Activated gamma-delta T cell treated with Interleukin-2 at 50 U/mL for 16 hours (primary cell): ENCODE measurements at regions not wholly inside any gene's neighbourhood (a gene's known extent, or its start where the extent isn't known, plus 50 kb on each side); places are given as distances from the start of the nearest gene placed in this dataset.
"Not testable (repeated sequence)": the region's sequence is repeated elsewhere in the genome, so short reads cannot be mapped to it uniquely, and the experiment has no call there.

Experiments
- DNase-seq: peaks from one replicate; pipeline ENCODE4 v3.0.0-alpha.2; 2020

- DNase-seq: no peak
Measured at GRCh38 chr15:91356083-91356482, 256.0 kb downstream of the SV2B start.

DNA sequence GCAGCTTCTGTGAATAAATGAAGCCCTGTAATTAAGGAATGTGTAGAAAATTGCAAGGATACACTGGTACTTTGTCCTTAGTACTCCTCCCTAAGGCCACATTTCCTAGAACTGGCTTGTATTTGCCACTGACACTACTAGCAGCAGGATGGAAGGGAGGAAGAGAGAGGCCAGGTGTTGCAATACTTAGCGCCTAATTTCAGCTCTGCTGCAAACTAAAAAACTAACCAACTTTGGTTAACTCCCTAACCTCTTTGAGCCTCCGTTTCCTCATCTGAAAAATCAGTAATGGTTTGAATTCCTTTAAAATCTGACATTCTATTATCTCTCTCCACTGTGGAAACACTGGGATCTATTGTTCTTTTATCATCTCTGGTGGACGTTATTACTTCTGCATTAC lies 257.0 kb downstream of the SV2B start:
- DNase-seq: no peak

DNA sequence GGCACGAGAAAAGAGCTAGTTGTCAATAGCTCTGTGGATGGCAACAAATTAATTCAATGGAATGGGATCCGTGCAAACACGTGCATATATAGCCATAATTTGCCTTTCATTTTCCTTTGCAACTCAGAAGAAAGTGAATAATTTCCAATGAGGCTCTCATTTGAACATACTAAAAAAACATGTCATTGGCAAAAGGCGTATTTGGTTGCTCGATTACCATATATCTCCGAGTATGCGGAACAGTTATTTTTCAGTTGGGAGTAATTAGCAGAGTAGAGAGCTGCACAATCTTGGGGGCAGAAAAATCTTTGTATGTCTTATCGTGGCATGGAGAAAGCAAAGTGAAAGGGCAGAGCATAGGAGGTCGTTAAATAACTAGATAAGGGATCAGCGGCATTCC lies 257.4 kb downstream of the SV2B start:
- no peak for DNase-seq

DNA sequence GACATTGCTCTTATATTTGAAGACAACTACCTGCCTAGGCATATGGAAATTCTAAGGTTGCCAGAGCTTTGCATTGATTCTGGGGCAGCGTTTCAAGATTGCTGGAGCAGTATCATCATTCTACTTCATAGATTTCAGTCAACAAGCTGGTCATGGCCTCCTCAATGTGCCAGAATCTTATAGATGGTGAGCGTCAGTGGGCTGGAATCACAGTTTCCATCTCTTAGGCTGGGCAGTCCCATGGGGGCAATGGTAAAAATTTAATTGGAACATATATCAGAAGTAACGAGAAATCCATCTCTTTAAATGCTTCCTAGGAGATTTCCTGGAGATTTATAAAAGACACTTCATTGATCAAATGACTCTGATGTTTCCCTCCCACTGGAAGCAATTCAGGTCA lies 258.3 kb downstream of the SV2B start:
- DNase-seq: no peak

DNA sequence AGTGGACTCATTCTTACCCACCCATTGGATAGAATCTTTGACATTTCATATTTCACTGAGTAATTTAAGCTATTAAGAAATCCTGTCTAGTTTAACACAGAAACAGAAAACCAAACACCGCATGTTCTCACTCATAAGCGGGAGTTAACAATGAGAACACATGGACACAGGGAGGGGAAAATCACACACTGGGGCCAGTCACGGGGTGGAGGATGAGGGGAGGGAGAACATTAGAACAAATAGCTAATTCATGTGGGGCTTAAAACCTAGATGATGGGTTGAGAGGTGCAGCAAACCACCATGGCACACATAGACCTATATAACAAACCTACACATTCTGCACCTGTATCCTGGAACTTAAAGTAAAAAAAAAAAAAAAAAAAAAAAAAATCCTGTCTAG lies 261.6 kb downstream of the SV2B start:
- DNase-seq: not testable (repeated sequence)

DNA sequence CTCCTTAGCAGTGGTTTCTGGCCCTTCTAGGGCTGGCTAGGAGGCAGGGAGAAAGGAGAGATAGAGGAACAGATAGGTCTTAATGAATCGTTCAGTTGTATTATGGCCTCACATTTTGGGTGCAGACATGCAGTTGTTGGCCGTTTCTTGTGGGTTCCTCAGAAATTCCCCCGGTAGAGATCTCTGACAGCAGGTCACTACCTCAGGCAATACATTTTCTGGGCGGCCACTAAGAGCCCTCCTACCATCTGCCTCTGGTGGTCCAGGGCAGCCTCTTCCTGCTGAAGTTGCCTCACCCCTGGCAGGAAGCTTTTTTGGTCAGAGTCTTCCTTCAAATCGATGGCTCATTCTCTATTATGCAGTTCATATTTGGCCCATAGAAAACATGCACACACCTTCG lies 266.1 kb downstream of the SV2B start:
- no peak for DNase-seq

DNA sequence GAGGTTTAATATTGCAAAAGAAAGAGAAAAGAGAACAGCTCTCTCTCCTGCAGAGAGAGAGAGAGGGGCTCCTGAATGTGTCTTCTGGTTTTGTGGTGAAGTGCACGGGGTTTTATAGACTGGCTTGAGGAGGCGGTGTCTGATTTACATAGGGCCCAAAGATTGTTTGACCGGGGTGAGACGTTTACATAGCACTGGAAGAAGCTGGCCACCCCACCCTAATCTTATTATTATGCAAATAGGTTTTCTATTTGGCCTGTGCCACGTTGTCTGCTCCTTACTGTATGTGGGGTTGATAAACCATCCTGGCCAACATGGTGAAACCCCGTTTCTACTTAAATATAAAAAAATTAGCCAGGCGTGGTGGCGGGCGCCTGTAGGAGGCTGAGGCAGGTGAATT lies 268.6 kb downstream of the SV2B start:
- DNase-seq: no peak

DNA sequence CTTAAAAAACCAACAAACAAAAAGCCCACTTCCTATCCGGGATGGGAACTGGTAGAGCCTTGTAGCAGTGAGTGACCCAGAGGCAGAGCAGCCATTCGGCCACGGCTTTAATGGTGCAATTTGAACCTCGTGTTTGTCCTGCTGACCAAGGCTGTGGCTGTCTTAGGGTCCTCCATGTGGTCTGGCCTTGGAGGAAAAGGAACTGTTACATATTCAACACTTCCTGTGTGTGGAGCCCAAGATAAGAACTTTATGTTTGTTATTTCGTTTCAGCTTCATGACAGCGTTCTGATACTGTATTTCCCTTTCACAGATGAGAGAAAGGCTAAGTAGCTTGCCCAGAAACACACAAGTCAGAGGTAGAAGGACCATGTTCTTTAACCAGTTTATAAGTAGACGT lies 269.8 kb downstream of the SV2B start:
- no peak for DNase-seq

GRCh38 chr15:91371345-91371744 lies 271.3 kb downstream of the SV2B start:
- DNase-seq: not testable (repeated sequence)

- no peak for DNase-seq
Measured at GRCh38 chr15:91374336-91374735, 274.3 kb downstream of the SV2B start.

DNA sequence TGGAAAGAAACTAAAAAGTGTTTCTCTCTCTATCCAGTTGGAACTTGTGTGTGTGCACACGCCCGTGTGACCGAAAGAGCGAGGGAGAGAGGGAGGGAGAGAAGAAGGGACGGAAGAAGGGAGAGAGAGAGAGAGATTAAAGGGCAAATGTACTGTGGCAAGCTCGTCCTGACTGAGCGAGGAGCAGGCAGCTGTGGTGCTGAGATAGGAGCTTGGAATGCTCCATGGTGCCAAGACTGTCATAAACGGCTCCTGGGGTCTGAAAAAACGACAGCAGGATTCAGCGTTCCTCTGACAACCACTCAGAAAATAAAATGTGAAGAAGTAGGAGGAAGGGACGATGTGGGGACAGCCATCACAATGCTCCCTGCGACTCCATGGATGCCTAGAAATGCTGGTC lies 276.0 kb downstream of the SV2B start:
- no peak for DNase-seq

- DNase-seq: no peak
Measured at GRCh38 chr15:91380114-91380513, 280.1 kb downstream of the SV2B start.

DNA sequence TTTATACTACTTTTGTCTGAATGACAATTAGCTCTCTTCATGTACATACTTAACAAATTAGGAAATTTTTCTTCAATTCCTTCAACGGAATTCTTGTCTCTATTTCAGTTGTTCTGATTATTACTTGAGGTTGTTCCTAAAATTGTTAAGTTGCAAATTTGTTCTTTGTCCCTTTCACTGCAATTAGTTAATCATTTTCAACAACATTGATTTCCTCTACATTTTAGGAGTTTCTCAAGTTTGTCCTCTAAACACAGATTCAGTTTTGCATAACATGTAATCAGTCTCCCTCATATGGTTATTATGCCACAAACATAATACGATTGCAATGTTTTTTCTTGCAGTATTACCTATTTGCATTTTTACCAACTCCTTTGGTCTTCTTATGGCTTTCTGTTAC lies 283.5 kb downstream of the SV2B start:
- DNase-seq: no peak

DNA sequence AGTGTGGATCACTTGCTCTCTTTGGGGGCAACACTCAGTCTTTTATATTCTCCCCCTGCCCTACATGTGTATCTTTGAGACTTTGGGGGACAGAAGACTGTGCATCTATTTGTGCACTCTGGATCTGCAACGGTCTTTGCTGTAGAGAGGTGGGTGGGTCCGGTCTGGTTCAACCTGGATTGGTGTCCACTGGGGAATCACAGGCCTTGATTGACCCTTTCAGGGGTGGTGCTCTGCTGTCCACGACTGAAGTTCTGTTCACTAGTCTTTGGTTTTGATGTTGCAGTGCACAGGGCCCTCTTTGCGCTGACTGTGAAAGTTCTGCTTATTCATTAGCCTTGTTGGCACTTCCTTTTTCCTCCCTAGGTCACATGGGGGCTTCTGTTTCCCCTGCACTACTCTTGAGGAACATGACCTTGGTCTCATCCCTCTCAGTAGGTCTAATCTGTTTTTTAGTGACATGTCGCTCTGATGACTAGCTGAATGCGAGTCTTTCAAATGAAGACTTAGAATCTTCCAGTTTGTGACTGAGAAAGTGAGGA lies 284.2 kb downstream of the SV2B start:
- no peak for DNase-seq

DNA sequence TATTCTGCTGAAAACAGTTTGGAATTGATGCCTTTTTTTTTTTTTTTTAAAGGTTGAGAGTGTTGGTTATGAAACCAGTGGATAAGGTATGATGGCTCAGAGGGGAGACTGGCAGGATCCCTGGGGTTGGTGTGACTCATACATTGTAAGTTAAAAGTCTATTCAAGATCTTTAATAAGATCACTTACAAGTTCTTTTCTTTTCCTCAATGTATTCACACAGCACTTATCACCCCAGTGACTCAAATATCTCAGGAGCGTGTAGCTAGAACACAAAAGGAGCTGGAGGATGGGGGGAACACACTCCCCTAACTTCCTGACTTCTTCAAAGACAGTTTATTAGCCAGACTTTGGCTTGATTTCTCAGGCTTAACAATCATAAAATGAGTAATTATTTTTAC lies 285.3 kb downstream of the SV2B start:
- DNase-seq: no peak

GRCh38 chr15:91393186-91393585 lies 293.1 kb downstream of the SV2B start:
- no peak for DNase-seq

DNA sequence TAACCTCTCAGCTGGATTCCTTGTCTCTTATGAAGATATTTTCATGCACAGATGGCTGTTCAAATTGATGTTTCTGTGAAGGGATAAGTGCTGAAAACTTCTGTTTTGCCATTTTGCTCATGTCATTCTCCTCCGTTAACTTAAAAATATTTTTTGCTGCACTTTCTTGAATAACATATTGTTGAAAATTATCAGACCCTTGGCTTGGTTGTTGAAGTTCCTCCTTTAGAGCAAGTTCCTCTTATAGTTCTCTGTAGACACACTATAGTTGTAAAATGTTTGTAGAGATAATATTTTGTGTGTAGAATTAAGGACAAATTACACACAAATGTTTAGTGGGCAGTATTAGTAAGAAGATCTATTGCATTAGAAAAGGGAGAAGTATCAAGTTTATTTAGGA lies 300.4 kb downstream of the SV2B start:
- DNase-seq: no peak

GRCh38 chr15:91407269-91407889 lies 307.3 kb downstream of the SV2B start:
- no peak for DNase-seq

DNA sequence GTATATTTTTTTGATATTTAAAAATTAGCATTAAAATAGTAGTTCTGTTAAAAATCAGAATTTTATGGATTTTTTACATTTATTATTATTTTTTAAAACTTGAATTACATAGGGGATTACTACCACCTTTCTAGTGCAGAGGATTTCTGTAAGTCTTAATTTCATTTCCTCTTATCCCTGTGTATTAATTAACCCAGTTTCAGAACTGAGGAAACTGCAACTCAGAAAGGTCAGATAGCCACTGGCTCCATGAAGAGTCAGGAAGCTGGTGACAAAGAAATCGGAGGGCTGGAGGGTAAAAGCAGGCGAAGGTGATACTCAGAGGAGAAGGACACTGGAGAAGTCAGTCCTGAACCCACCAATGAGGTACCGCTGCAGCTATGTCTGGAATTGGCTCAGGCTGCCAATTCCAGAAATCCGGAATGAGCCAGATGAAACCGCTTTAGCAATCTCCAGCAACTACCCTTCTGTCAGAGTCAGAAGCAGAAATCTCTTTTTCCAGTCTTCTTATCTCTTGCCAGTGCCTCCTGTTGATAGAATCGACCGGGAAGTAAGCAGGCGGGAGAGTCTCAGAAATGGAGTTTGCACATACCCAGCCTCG lies 308.5 kb downstream of the SV2B start:
- no peak for DNase-seq

DNA sequence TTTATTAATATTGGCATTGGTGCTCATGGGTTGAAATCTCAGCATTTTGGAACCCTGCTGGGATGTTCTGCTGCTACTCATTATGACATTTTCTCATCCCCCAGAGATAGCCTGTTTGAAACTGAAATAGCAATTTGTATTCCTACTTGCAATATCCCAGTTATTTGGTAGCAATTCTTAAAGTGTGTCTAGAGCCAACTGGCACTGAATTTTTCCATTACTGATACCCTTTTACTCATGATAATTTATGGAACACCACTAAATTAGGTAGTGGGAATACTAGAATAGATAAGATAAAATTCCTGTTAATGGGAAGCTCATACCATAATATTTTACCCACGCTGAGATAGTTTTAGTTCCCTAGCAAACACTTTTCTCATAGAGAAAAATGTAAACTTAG lies 309.3 kb downstream of the SV2B start:
- DNase-seq: no peak

DNA sequence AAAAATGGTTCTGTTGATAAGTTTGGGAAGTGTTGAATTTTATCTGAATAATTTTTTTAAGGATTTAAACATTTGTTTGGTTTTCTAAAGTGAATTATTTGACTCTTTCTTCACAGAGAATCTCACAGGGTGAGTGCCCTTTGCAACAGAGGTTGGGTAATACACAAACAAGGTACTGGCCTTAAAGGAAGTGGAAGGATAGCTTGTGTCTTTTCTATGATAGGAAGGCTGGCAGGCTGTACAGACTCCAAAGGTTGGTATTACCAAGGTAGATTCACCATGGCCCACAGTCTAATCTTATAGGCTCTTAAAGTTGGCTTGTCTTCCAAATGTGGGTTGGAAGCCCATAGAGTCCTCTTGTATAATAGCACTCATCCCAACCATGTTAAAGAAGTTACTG lies 311.5 kb downstream of the SV2B start:
- DNase-seq: no peak

- no peak for DNase-seq
Measured at GRCh38 chr15:91412138-91412928, 312.3 kb downstream of the SV2B start.

DNA sequence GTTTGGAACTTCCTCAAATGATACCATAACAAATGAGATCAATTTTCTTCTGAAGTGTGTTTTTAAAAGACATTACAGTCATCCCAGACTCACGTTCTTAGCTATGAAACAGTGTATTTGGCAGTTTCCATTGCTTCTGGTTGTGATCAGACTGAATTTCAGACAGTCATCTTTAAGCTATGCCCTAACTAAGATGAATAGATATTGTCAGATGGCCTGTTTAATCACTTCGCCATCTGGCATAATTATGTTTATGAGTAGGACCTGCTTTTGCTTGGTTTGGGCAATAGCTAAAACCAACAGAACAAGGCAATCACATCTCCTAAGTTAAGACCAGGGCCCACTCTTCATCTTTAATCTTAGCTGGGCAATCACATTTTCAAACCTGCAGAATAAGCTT lies 313.1 kb downstream of the SV2B start:
- DNase-seq: no peak

DNA sequence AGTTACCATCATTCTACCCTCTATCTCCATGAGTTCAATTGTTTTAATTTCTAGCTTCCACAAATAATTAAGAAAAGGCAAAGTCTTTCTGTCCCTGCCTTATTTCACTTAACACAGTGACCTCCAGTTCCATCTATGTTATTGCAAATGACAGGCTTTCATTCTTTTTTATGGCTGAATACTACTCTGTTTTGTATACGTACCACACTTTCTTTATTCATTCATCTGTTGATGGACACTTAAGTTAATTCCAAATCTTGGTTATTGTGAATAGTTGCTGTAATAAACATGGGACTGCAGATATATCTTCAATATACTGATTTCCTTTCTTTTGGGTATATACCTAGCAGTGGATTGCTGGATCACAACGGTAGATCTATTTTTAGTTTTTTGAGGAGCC lies 314.1 kb downstream of the SV2B start:
- DNase-seq: no peak
